Activated T-cell treated with anti-CD3 and anti-CD28 coated beads, Interleukin-2, amount 50 U/mL, for 4 hours (primary cell): ENCODE measurements at regions not wholly inside any gene's neighbourhood (a gene's known extent, or its start where the extent isn't known, plus 50 kb on each side); places are given as distances from the start of the nearest gene placed in this dataset.

Experiments used
- ATAC-seq, 2 donors: fragments of 200-7000 bp; cut with Tn5 transposase; one replicate each; pipeline ENCODE4 v1.10.0; 2021
- DNase-seq: peaks from one replicate; pipeline ENCODE4 v3.0.0-alpha.2; 2020
- H3K27me3 Mint-ChIP-seq: one replicate; pipeline ENCODE4 v1.8.0; 2021; ENCODE audit warnings: low read depth, mixed read lengths
- H3K36me3 Mint-ChIP-seq: one replicate; pipeline ENCODE4 v1.8.0; 2022; ENCODE audit warnings: mixed read lengths; ENCODE audit not compliant: insufficient read depth
- H3K4me1 Mint-ChIP-seq: one replicate; pipeline ENCODE4 v1.8.0; 2021; ENCODE audit warnings: low read depth, mixed read lengths
- H3K4me3 Mint-ChIP-seq: one replicate; pipeline ENCODE4 v1.8.0; 2021; ENCODE audit warnings: mild to moderate bottlenecking, moderate library complexity, mixed read lengths
- H3K9me3 Mint-ChIP-seq: one replicate; pipeline ENCODE4 v1.8.0; 2021; ENCODE audit warnings: mixed read lengths

- no peaks in the 10 kb centered on the region for H3K27me3 Mint-ChIP-seq
- ATAC-seq (no peak), DNase-seq (no peak)
- H3K36me3 Mint-ChIP-seq: no peaks in the 10 kb centered on the region
- no peaks in the 10 kb centered on the region for H3K9me3 Mint-ChIP-seq
- H3K4me3 Mint-ChIP-seq: no peak overlapping the region
- no peaks in the 10 kb centered on the region for H3K4me1 Mint-ChIP-seq
Measured at GRCh38 chr3:181764544-181764943, 52.8 kb downstream of the SOX2 start.

GRCh38 chr3:181770296-181770695 lies 58.6 kb downstream of the SOX2 start:
- no peaks in the 10 kb centered on the region for H3K36me3 Mint-ChIP-seq
- H3K4me3 Mint-ChIP-seq: no peak overlapping the region
- DNase-seq (no peak), ATAC-seq (no peak)
- H3K27me3 Mint-ChIP-seq: no peaks in the 10 kb centered on the region
- H3K4me1 Mint-ChIP-seq: no peaks in the 10 kb centered on the region
- H3K9me3 Mint-ChIP-seq: no peaks in the 10 kb centered on the region

GRCh38 chr3:181771120-181771519 lies 59.4 kb downstream of the SOX2 start:
- H3K9me3 Mint-ChIP-seq: no peaks in the 10 kb centered on the region
- no peaks in the 10 kb centered on the region for H3K36me3 Mint-ChIP-seq
- no peaks in the 10 kb centered on the region for H3K4me1 Mint-ChIP-seq
- no peaks in the 10 kb centered on the region for H3K27me3 Mint-ChIP-seq
- ATAC-seq: no peak
- no peak for DNase-seq
- no peak overlapping the region for H3K4me3 Mint-ChIP-seq

- H3K4me3 Mint-ChIP-seq: no peak overlapping the region
- ATAC-seq (no peak), DNase-seq (no peak)
- no peaks in the 10 kb centered on the region for H3K4me1 Mint-ChIP-seq
- no peaks in the 10 kb centered on the region for H3K9me3 Mint-ChIP-seq
- no peaks in the 10 kb centered on the region for H3K36me3 Mint-ChIP-seq
- H3K27me3 Mint-ChIP-seq: no peaks in the 10 kb centered on the region
Measured at GRCh38 chr3:181772166-181772565, 60.4 kb downstream of the SOX2 start.

- ATAC-seq: no peak
Measured at GRCh38 chr3:181773921-181774320, 62.2 kb downstream of the SOX2 start.

GRCh38 chr3:181782306-181782954 lies 70.7 kb downstream of the SOX2 start:
- no peaks in the 10 kb centered on the region for H3K27me3 Mint-ChIP-seq
- no peaks in the 10 kb centered on the region for H3K4me1 Mint-ChIP-seq
- H3K36me3 Mint-ChIP-seq: no peaks in the 10 kb centered on the region
- ATAC-seq: no peak
- no peak overlapping the region for H3K4me3 Mint-ChIP-seq
- DNase-seq: no peak
- H3K9me3 Mint-ChIP-seq: no peaks in the 10 kb centered on the region

More at GRCh38 chr3:181773921-181774320, 62.2 kb downstream of the SOX2 start:
- H3K4me1 Mint-ChIP-seq: no peaks in the 10 kb centered on the region
- H3K36me3 Mint-ChIP-seq: no peaks in the 10 kb centered on the region
- DNase-seq: no peak
- no peaks in the 10 kb centered on the region for H3K9me3 Mint-ChIP-seq
- H3K4me3 Mint-ChIP-seq: no peak overlapping the region
- no peaks in the 10 kb centered on the region for H3K27me3 Mint-ChIP-seq

GRCh38 chr3:181790561-181790960 lies 78.8 kb downstream of the SOX2 start:
- no peaks in the 10 kb centered on the region for H3K4me1 Mint-ChIP-seq
- no peaks in the 10 kb centered on the region for H3K27me3 Mint-ChIP-seq
- ATAC-seq: no peak
- peaks cover 3% of the 10 kb centered on the region for H3K9me3 Mint-ChIP-seq
- no peak for DNase-seq
- H3K4me3 Mint-ChIP-seq: no peak overlapping the region
- no peaks in the 10 kb centered on the region for H3K36me3 Mint-ChIP-seq

- DNase-seq (no peak), ATAC-seq (no peak)
- Mint-ChIP-seq H3K4me3 (no peak overlapping the region), H3K9me3 (peaks cover 3% of the 10 kb centered on the region), H3K36me3 (no peaks in the 10 kb centered on the region), H3K4me1 (no peaks in the 10 kb centered on the region), H3K27me3 (no peaks in the 10 kb centered on the region)
Measured at GRCh38 chr3:181791056-181791955, 79.6 kb downstream of the SOX2 start.

- Mint-ChIP-seq H3K4me1 (no peaks in the 10 kb centered on the region), H3K36me3 (no peaks in the 10 kb centered on the region), H3K4me3 (no peak overlapping the region), H3K9me3 (peaks cover 3% of the 10 kb centered on the region), H3K27me3 (no peaks in the 10 kb centered on the region)
- ATAC-seq (no peak), DNase-seq (no peak)
Measured at GRCh38 chr3:181793006-181793405, 81.3 kb downstream of the SOX2 start.

GRCh38 chr3:181794011-181794790 lies 82.5 kb downstream of the SOX2 start:
- no peaks in the 10 kb centered on the region for H3K36me3 Mint-ChIP-seq
- peaks cover 3% of the 10 kb centered on the region for H3K9me3 Mint-ChIP-seq
- H3K27me3 Mint-ChIP-seq: peaks cover 2% of the 10 kb centered on the region
- DNase-seq: no peak
- no peak overlapping the region for H3K4me3 Mint-ChIP-seq
- ATAC-seq: no peak
- H3K4me1 Mint-ChIP-seq: no peaks in the 10 kb centered on the region

GRCh38 chr3:181796641-181797040 lies 84.9 kb downstream of the SOX2 start:
- peaks cover 2% of the 10 kb centered on the region for H3K27me3 Mint-ChIP-seq
- ATAC-seq (no peak), DNase-seq (no peak)
- peaks cover 3% of the 10 kb centered on the region for H3K9me3 Mint-ChIP-seq
- H3K4me1 Mint-ChIP-seq: no peaks in the 10 kb centered on the region
- no peak overlapping the region for H3K4me3 Mint-ChIP-seq
- H3K36me3 Mint-ChIP-seq: no peaks in the 10 kb centered on the region

- Mint-ChIP-seq H3K9me3 (peaks cover 3% of the 10 kb centered on the region), H3K27me3 (peaks cover 2% of the 10 kb centered on the region), H3K36me3 (no peaks in the 10 kb centered on the region), H3K4me3 (no peak overlapping the region), H3K4me1 (no peaks in the 10 kb centered on the region)
- DNase-seq: no peak
- ATAC-seq: no peak
Measured at GRCh38 chr3:181797431-181797830, 85.7 kb downstream of the SOX2 start.

GRCh38 chr3:181805703-181806102 lies 94.0 kb downstream of the SOX2 start:
- no peaks in the 10 kb centered on the region for H3K9me3 Mint-ChIP-seq
- no peaks in the 10 kb centered on the region for H3K4me1 Mint-ChIP-seq
- no peaks in the 10 kb centered on the region for H3K27me3 Mint-ChIP-seq
- no peaks in the 10 kb centered on the region for H3K36me3 Mint-ChIP-seq
- H3K4me3 Mint-ChIP-seq: no peak overlapping the region
- ATAC-seq: no peak
- DNase-seq: no peak

GRCh38 chr3:181808053-181808452 lies 96.3 kb downstream of the SOX2 start:
- Mint-ChIP-seq H3K4me1 (no peaks in the 10 kb centered on the region), H3K9me3 (no peaks in the 10 kb centered on the region), H3K36me3 (no peaks in the 10 kb centered on the region), H3K27me3 (no peaks in the 10 kb centered on the region), H3K4me3 (no peak overlapping the region)
- no peak for DNase-seq
- ATAC-seq: no peak
